OCI-LY1 (cell line): ENCODE measurements at regions not wholly inside any gene's neighbourhood (a gene's known extent, or its start where the extent isn't known, plus 50 kb on each side); places are given as distances from the start of the nearest gene placed in this dataset.

Source experiments
- H2AFZ ChIP-seq: fragments of 200-600 bp; sonication (generic), shearing (Covaris generic); 2 replicates; pipeline ENCODE4 v1.6.0; 2014; ENCODE audit warnings: antibody characterized with exemption, mild to moderate bottlenecking, low read length
- H3F3A ChIP-seq: fragments of 200-600 bp; sonication (generic), shearing (Covaris generic); 2 replicates; pipeline ENCODE4 v1.6.0; 2014; ENCODE audit warnings: mild to moderate bottlenecking, antibody characterized with exemption, low read length, moderate library complexity; ENCODE audit not compliant: insufficient read depth
- H3K27ac ChIP-seq: fragments of 200-600 bp; sonication (generic); 2 replicates; pipeline ENCODE4 v1.5.1; 2014; ENCODE audit warnings: low read length, mixed run types, mild to moderate bottlenecking, low read depth; ENCODE audit not compliant: poor library complexity, severe bottlenecking
- H3K27me3 ChIP-seq: fragments of 200-600 bp; sonication (generic); 2 replicates; pipeline ENCODE4 v1.6.0; 2014; ENCODE audit warnings: antibody characterized with exemption, mild to moderate bottlenecking, low read length, moderate library complexity; ENCODE audit not compliant: insufficient read depth
- H3K36me3 ChIP-seq: fragments of 200-600 bp; sonication (generic); 2 replicates; pipeline ENCODE4 v1.6.1; 2014; ENCODE audit warnings: mild to moderate bottlenecking, antibody characterized with exemption, low read length, moderate library complexity, mixed read lengths; ENCODE audit not compliant: insufficient read depth
- H3K4me1 ChIP-seq: fragments of 200-600 bp; sonication (generic); 2 replicates; pipeline ENCODE4 v1.5.1; 2014; ENCODE audit warnings: mild to moderate bottlenecking, low read length, moderate library complexity; ENCODE audit not compliant: insufficient read depth, severe bottlenecking
- H3K4me2 ChIP-seq: fragments of 200-600 bp; sonication (generic), shearing (Covaris generic); 2 replicates; pipeline ENCODE4 v1.6.1; 2014; ENCODE audit warnings: low read length
- H3K4me3 ChIP-seq: fragments of 200-600 bp; sonication (generic); 2 replicates; pipeline ENCODE4 v1.5.1; 2014; ENCODE audit warnings: low read length, low read depth, mild to moderate bottlenecking, mixed read lengths; ENCODE audit not compliant: poor library complexity, severe bottlenecking
- H3K79me2 ChIP-seq: fragments of 200-600 bp; shearing (Covaris generic); 2 replicates; pipeline ENCODE4 v1.6.1; 2016; ENCODE audit warnings: mixed run types, low read length, mixed read lengths; ENCODE audit not compliant: insufficient read depth
- H3K9ac ChIP-seq: fragments of 200-600 bp; sonication (generic), shearing (Covaris generic); 2 replicates; pipeline ENCODE4 v1.6.1; 2014; ENCODE audit warnings: mild to moderate bottlenecking, low read length, mixed read lengths
- H3K9me2 ChIP-seq: fragments of 200-600 bp; sonication (generic), shearing (Covaris generic); 2 replicates; pipeline ENCODE4 v1.6.1; 2014; ENCODE audit warnings: low read depth, mild to moderate bottlenecking, low read length, mixed read lengths
- H3K9me3 ChIP-seq: fragments of 200-600 bp; shearing (Covaris generic); 2 replicates; pipeline ENCODE4 v1.6.1; 2014; ENCODE audit warnings: low read length, mixed read lengths
- H4K20me1 ChIP-seq: fragments of 200-600 bp; sonication (generic), shearing (Covaris generic); 2 replicates; pipeline ENCODE4 v1.6.0; 2016; ENCODE audit warnings: mild to moderate bottlenecking, low read length; ENCODE audit not compliant: insufficient read depth
- CTCF ChIP-seq: fragments of 200-600 bp; sonication (generic), shearing (Covaris generic); IDR thresholded peaks from 2 replicates; pipeline ENCODE4 v1.5.1; 2017; ENCODE audit warnings: mild to moderate bottlenecking, antibody characterized with exemption, low read length, moderate library complexity, mixed read lengths
- EZH2 ChIP-seq: fragments of 200-600 bp; sonication (generic), shearing (Covaris generic); IDR thresholded peaks from 2 replicates; pipeline ENCODE4 v1.8.0; 2017; ENCODE audit warnings: borderline replicate concordance, mixed run types, mild to moderate bottlenecking, antibody characterized with exemption, low read length, moderate library complexity, mixed read lengths

- Histone ChIP-seq H3K4me1 (peaks cover 51% of the 10 kb centered on the region), H3K27me3 (no peaks in the 10 kb centered on the region), H3K4me3 (no peak overlapping the region), H3K9ac (no peak overlapping the region), H3K27ac (peak overlapping the region; percentile 58), H3K36me3 (no peaks in the 10 kb centered on the region), H4K20me1 (no peaks in the 10 kb centered on the region), H3K79me2 (no peaks in the 10 kb centered on the region), H3F3A (0 out of 2 replicates have a peak, but pooled peaks cover 6% of the 10 kb centered on the region), H2AFZ (0 out of 2 replicates have a peak overlapping the region, but pooled peaks have one; percentile 12), H3K9me2 (no peaks in the 10 kb centered on the region), H3K4me2 (no peak overlapping the region), H3K9me3 (no peaks in the 10 kb centered on the region)
- TF ChIP-seq EZH2 (no peak), CTCF (no peak)
These were observed 89.9 kb upstream of the TBL1XR1 start for GRCh38 chr3:177287231-177287630.

GRCh38 chr3:177290633-177291032 lies 93.4 kb upstream of the TBL1XR1 start:
- H3K9ac ChIP-seq = no peak overlapping the region
- H3K4me1 ChIP-seq = peaks cover 30% of the 10 kb centered on the region
- 0 out of 2 replicates have a peak, but pooled peaks cover 5% of the 10 kb centered on the region for H3F3A ChIP-seq
- 0 out of 2 replicates have a peak overlapping the region, but pooled peaks have one; percentile 6 for H3K4me2 ChIP-seq
- H4K20me1 ChIP-seq = no peaks in the 10 kb centered on the region
- no peak overlapping the region for H3K27ac ChIP-seq
- no peaks in the 10 kb centered on the region for H3K79me2 ChIP-seq
- H3K27me3 ChIP-seq = no peaks in the 10 kb centered on the region
- no peaks in the 10 kb centered on the region for H3K9me3 ChIP-seq
- no peaks in the 10 kb centered on the region for H3K9me2 ChIP-seq
- TF ChIP-seq CTCF (no peak), EZH2 (no peak)
- no peak overlapping the region for H3K4me3 ChIP-seq
- H3K36me3 ChIP-seq = no peaks in the 10 kb centered on the region
- no peak overlapping the region for H2AFZ ChIP-seq

GRCh38 chr3:177294221-177294620 lies 96.9 kb upstream of the TBL1XR1 start:
- no peaks in the 10 kb centered on the region for H3K36me3 ChIP-seq
- H3K9me3 ChIP-seq = no peaks in the 10 kb centered on the region
- no peaks in the 10 kb centered on the region for H3K27me3 ChIP-seq
- no peaks in the 10 kb centered on the region for H3K79me2 ChIP-seq
- no peaks in the 10 kb centered on the region for H4K20me1 ChIP-seq
- no peaks in the 10 kb centered on the region for H3K9me2 ChIP-seq
- no peak overlapping the region for H2AFZ ChIP-seq
- no peak overlapping the region for H3K9ac ChIP-seq
- H3F3A ChIP-seq = no peaks in the 10 kb centered on the region
- peaks cover 11% of the 10 kb centered on the region for H3K4me1 ChIP-seq
- H3K4me3 ChIP-seq = no peak overlapping the region
- TF ChIP-seq CTCF = no peak
- TF ChIP-seq EZH2 = no peak
- no peak overlapping the region for H3K27ac ChIP-seq
- H3K4me2 ChIP-seq = no peak overlapping the region
